Ovary (tissue), 3 donors: ENCODE measurements at regions not wholly inside any gene's neighbourhood (a gene's known extent, or its start where the extent isn't known, plus 50 kb on each side); places are given as distances from the start of the nearest gene placed in this dataset.

Source experiments
- POLR2A ChIP-seq: fragments of 450-650 bp; IDR thresholded peaks from one replicate; pipeline ENCODE4 v1.6.1; 2017; ENCODE audit warnings: antibody characterized with exemption, mild to moderate bottlenecking, moderate library complexity
- TF ChIP-seq, protein P1 (sequence below), 3 donors: fragments of 450-650 bp in 2 of 3; fragments of 200-600 bp in 1 of 3; IDR thresholded peaks; one replicate each; pipeline versions ENCODE4 v1.5.1 to v1.8.0; 2016 to 2022; ENCODE audit warnings: antibody characterized with exemption in 3 of 3, mild to moderate bottlenecking in 1 of 3
- donor health status: DM: no; HTN: no; CAD: no.

DNA sequence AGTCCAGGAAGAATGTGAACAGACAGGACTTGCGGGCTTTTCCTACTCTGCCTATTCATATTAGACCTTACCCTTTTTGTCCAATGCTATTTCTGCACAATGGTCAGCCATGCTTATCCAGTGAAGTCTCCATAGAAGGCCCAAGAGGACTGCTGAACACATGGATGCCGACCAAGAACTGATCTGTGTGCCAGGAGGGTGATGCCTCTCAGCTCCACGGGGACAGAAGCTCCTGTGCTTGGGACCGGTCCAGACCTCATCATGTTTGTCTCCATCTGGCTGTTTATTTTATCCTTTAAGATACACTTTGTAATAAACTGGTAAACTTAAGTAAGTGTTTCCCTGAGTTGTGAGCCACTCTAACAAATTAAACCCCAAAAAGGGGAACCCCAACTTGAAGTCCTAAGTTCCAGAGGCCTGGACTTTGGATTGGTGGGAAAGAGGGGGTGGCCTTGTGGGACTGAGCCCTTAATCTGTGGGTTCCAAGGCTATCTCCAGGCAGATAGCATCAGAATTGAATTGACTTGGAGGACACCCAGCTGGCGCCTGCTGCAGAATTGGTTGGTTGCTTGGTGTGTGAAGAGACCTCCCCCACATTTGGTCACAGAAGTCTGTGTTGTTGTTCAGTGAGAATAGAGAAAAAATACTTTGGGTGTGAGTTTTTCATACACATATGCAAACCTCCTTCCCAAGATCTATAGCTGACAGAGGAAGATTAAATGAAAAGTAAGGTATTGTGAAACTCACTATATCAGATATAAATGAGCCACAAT lies 57.9 kb upstream of the ANKH start:
- TF ChIP-seq POLR2A: no peak
- TF ChIP-seq, protein P1, sequence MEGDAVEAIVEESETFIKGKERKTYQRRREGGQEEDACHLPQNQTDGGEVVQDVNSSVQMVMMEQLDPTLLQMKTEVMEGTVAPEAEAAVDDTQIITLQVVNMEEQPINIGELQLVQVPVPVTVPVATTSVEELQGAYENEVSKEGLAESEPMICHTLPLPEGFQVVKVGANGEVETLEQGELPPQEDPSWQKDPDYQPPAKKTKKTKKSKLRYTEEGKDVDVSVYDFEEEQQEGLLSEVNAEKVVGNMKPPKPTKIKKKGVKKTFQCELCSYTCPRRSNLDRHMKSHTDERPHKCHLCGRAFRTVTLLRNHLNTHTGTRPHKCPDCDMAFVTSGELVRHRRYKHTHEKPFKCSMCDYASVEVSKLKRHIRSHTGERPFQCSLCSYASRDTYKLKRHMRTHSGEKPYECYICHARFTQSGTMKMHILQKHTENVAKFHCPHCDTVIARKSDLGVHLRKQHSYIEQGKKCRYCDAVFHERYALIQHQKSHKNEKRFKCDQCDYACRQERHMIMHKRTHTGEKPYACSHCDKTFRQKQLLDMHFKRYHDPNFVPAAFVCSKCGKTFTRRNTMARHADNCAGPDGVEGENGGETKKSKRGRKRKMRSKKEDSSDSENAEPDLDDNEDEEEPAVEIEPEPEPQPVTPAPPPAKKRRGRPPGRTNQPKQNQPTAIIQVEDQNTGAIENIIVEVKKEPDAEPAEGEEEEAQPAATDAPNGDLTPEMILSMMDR (IDR thresholded peaks at IDR 0.05): no peak
